Vagina (tissue), 2 donors: ENCODE measurements at regions not wholly inside any gene's neighbourhood (a gene's known extent, or its start where the extent isn't known, plus 50 kb on each side); places are given as distances from the start of the nearest gene placed in this dataset.

Experiments used
- DNase-seq, 2 donors: peaks; one replicate each; pipeline ENCODE4 v3.0.0-alpha.2; 2017; ENCODE audit errors: extremely low spot score in 2 of 2
- H3K27ac ChIP-seq: fragments of 200-600 bp; sonication (generic); one replicate; pipeline ENCODE4 v1.5.1; 2019
- H3K27me3 ChIP-seq: fragments of 200-600 bp; sonication (generic); one replicate; pipeline ENCODE4 v1.5.1; 2019
- H3K36me3 ChIP-seq, 2 donors: fragments of 200-600 bp; sonication (generic); one replicate each; pipeline ENCODE4 v1.5.1; 2017 to 2019
- H3K4me1 ChIP-seq: fragments of 200-600 bp; sonication (generic); one replicate; pipeline ENCODE4 v1.5.1; 2019
- H3K4me3 ChIP-seq, 2 donors: fragments of 200-600 bp; sonication (generic); 1 replicate in 1 of 2; 2 replicates in 1 of 2; pipeline ENCODE4 v1.5.1; 2016 to 2019
- H3K9me3 ChIP-seq: fragments of 200-600 bp; sonication (generic); one replicate; pipeline ENCODE4 v1.5.1; 2019
- POLR2A ChIP-seq, 2 donors: fragments of 450-650 bp; IDR thresholded peaks; one replicate each; pipeline ENCODE4 v1.6.1; 2017; ENCODE audit warnings: antibody characterized with exemption in 2 of 2, mild to moderate bottlenecking in 2 of 2, moderate library complexity in 2 of 2
- POLR2AphosphoS5 ChIP-seq, 2 donors: sonication (generic); formaldehyde crosslinking; IDR thresholded peaks; one replicate each; pipeline ENCODE4 v1.9.0; 2017; ENCODE audit warnings: antibody characterized with exemption in 2 of 2, mild to moderate bottlenecking in 2 of 2, low read depth in 1 of 2; ENCODE audit not compliant: insufficient read depth in 1 of 2
- intact Hi-C: fragments of 100-400 bp; cut with DNase I; formaldehyde crosslinking; loops from one replicate; pipeline ENCODE4 v1.15.1; 2023
- TF ChIP-seq, protein P1 (sequence below), 3 experiments: fragments of 450-650 bp in 2 of 3; fragments of 200-600 bp in 1 of 3; sonication (generic) in 1 of 3; IDR thresholded peaks; one replicate each; pipeline ENCODE4 v1.5.1; 2017 to 2019; ENCODE audit warnings: antibody characterized with exemption in 3 of 3, mild to moderate bottlenecking in 2 of 3, moderate library complexity in 2 of 3

DNA sequence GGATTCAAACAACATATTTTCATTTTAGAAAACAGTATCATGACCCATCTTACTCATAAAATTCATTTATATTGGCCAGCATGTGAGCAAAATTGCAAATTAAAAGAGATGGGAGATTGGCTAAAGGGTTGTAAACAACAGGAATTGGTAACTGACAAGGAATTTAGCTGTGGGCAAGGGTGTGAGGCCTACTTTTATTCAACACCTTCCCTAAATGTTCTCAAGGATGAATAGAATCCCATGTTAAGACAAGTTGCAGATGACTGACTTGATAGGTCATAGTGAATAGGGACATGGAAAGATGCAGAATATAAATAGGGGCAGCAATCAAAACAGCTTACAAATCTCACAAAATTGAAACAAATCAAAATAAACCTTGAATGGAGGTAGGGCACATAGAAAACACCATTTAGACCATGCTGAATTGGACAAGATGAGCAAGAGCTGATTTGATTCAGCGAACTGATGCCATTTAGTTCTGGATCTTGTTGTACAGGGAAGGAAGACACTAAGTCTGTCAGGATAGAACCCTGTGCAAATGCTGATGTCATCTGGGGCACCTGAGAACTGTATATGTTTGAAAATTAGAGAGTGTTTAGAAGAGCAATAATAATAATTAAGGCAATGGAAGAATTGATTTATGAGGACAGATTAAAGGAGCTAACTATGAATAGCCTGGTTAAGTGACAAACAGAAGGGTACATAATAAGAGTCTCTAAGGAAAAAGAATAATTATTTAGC is 509.7 kb downstream of the ZEB2 start:
- Histone ChIP-seq H3K27me3 (no peaks in the 10 kb centered on the region), H3K4me3 (no peak overlapping the region), H3K27ac (no peak overlapping the region), H3K9me3 (no peaks in the 10 kb centered on the region), H3K36me3 (no peaks in the 10 kb centered on the region), H3K4me1 (no peaks in the 10 kb centered on the region)
- TF ChIP-seq POLR2AphosphoS5 (IDR thresholded peaks at IDR 0.05; ENCODE audit: insufficient read depth in 1 of 2, low read depth in 1 of 2) (no peak), POLR2A (IDR thresholded peaks at IDR 0.05) (no peak)
- TF ChIP-seq, protein P1, sequence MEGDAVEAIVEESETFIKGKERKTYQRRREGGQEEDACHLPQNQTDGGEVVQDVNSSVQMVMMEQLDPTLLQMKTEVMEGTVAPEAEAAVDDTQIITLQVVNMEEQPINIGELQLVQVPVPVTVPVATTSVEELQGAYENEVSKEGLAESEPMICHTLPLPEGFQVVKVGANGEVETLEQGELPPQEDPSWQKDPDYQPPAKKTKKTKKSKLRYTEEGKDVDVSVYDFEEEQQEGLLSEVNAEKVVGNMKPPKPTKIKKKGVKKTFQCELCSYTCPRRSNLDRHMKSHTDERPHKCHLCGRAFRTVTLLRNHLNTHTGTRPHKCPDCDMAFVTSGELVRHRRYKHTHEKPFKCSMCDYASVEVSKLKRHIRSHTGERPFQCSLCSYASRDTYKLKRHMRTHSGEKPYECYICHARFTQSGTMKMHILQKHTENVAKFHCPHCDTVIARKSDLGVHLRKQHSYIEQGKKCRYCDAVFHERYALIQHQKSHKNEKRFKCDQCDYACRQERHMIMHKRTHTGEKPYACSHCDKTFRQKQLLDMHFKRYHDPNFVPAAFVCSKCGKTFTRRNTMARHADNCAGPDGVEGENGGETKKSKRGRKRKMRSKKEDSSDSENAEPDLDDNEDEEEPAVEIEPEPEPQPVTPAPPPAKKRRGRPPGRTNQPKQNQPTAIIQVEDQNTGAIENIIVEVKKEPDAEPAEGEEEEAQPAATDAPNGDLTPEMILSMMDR (IDR thresholded peaks at IDR 0.05) = no peak
- no peak for DNase-seq
- intact Hi-C loops = no loop called here

DNA sequence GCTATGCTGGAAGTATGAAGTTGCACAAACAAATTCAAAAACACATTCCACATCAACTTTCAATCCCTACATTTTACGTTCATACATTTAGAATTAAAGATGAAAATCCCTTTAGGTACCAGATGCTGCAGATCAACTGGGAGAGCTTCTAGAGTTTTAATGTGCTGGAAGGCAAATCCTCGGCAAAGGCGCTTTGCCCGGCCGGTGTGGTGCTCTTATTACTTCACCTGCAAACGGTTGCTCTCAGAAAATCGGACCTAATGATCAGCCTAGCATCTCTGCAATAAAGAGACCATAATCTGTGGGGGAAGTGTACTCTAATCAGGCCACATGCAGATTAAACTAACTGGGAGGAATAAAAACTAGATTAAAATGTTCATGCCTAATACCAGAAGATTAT is 513.8 kb downstream of the ZEB2 start:
- TF ChIP-seq, protein P1 (IDR thresholded peaks at IDR 0.05) = no peak
- TF ChIP-seq POLR2AphosphoS5 (IDR thresholded peaks at IDR 0.05; ENCODE audit: insufficient read depth in 1 of 2, low read depth in 1 of 2) (no peak), POLR2A (IDR thresholded peaks at IDR 0.05) (no peak)
- Histone ChIP-seq H3K4me3 (no peak overlapping the region), H3K27me3 (no peaks in the 10 kb centered on the region), H3K9me3 (no peaks in the 10 kb centered on the region), H3K4me1 (no peaks in the 10 kb centered on the region), H3K36me3 (no peaks in the 10 kb centered on the region), H3K27ac (no peak overlapping the region)
- intact Hi-C loops = no loop called here
- DNase-seq = no peak

DNA sequence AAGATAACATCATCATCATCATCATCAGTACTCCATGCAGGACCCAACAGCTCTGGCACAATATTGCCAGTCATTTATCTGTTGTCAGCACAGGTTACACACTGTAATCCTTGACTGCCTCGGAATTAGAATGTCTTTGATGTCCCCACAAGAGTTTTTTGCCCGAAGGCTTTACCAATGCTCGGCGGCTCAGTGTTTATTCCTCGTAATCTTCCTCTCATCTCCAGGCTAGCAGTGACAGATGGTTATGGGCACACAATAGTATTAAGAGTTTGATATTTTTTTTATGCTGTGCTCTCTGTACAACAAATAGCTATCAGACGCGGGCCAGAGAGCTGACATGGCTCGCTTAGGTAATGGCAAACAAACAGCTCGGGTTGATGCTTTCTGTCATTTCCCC is 515.2 kb downstream of the ZEB2 start:
- no peak for DNase-seq
- H3K27ac ChIP-seq = no peak overlapping the region
- no peak for TF ChIP-seq POLR2A (IDR thresholded peaks at IDR 0.05)
- no peak for TF ChIP-seq POLR2AphosphoS5 (IDR thresholded peaks at IDR 0.05; ENCODE audit: insufficient read depth in 1 of 2, low read depth in 1 of 2)
- TF ChIP-seq, protein P1 (IDR thresholded peaks at IDR 0.05) = no peak
- H3K9me3 ChIP-seq = no peaks in the 10 kb centered on the region
- H3K4me3 ChIP-seq = no peak overlapping the region
- no peaks in the 10 kb centered on the region for H3K36me3 ChIP-seq
- no peaks in the 10 kb centered on the region for H3K27me3 ChIP-seq
- H3K4me1 ChIP-seq = no peaks in the 10 kb centered on the region
- intact Hi-C loops = no loop called here

DNA sequence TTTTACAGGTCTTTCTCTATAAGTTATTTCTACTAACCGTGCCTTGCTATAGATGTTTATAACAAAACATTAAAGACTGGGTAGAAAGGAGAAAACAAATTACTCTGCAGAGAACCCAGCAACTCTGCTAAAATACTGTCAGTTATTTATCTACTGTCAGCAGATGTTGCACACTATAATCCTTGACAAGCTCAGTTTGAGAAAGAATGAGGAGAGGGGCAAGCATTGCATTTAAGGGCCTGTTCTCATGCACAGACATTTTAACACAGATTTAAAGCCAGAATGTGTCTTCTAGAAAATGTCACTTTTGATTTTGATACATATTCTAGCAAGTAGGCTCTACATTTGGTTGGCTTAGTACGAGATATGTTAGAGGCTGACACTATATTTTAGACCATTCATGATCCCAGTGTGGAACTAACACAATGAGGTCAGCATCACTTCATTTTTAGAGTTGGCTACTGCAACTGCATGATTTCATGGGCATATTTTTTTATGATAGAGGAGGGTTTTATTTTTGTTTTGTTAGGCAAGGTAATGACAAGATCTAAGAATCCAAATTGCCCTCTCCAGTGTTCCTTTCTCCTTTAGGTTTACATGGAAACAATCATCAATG is 516.4 kb downstream of the ZEB2 start:
- Histone ChIP-seq H3K4me1 (no peaks in the 10 kb centered on the region), H3K27me3 (no peaks in the 10 kb centered on the region), H3K27ac (no peak overlapping the region), H3K36me3 (no peaks in the 10 kb centered on the region), H3K9me3 (no peaks in the 10 kb centered on the region), H3K4me3 (no peak overlapping the region)
- TF ChIP-seq, protein P1 (IDR thresholded peaks at IDR 0.05) = no peak
- TF ChIP-seq POLR2A (IDR thresholded peaks at IDR 0.05) = no peak
- TF ChIP-seq POLR2AphosphoS5 (IDR thresholded peaks at IDR 0.05; ENCODE audit: insufficient read depth in 1 of 2, low read depth in 1 of 2) = no peak
- DNase-seq = no peak
- intact Hi-C loops = no loop called here

DNA sequence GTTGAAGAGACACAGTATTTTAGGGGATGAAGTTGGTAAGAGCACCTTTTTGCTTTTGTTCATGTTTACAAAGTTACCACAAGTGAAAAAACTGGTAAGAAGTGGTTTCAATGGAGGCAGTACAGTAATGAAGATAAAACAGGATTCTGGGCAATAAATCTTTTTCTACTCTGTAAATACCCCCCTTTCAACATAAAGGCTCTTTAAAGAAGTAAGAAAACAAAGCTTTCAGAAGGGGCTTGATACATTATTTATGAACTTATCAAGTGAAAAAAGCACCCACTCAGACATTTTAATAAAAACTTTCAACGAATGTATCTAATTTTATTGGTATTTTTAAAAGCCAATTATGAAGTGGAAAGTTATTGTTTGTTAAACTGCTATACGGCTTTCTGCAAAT is 522.9 kb downstream of the ZEB2 start:
- no peak for DNase-seq
- Histone ChIP-seq H3K9me3 (no peaks in the 10 kb centered on the region), H3K27ac (no peak overlapping the region), H3K4me3 (no peak overlapping the region), H3K36me3 (no peaks in the 10 kb centered on the region), H3K4me1 (no peaks in the 10 kb centered on the region), H3K27me3 (no peaks in the 10 kb centered on the region)
- TF ChIP-seq, protein P1 (IDR thresholded peaks at IDR 0.05) = no peak
- TF ChIP-seq POLR2AphosphoS5 (IDR thresholded peaks at IDR 0.05; ENCODE audit: insufficient read depth in 1 of 2, low read depth in 1 of 2) (no peak), POLR2A (IDR thresholded peaks at IDR 0.05) (no peak)
- intact Hi-C loops = no loop called here
